ENCODE measurements at regions not wholly inside any gene's neighbourhood (a gene's known extent, or its start where the extent isn't known, plus 50 kb on each side); places are given as distances from the start of the nearest gene placed in this dataset.

DNA sequence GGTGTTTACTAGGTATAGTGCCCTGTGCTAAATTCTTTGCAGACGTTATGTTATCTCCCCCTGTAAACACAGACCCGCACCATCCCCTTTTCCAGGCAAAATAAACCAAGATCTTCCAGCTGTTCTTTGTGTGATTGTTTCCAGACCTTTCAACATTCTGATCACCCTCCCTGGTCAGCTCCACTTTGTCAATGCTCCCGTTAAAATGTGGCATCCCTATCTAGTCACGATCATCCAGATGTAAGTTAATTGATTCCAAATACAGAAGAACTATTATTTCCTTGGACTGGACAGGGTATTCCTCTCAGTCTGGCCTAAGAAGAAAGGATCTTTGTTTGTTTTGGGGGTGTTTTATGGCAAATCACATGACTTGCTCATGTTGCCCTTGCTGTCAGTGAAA lies 127.6 kb upstream of the ARID2 start:
- Histone ChIP-seq H3K9me2 (replicated peaks; ENCODE audit: insufficient read depth, low read length) (no peaks in the 10 kb centered on the region), H2AFZ (ENCODE audit: low read length) (no peak overlapping the region), H3K79me2 (ENCODE audit: low read length) (no peaks in the 10 kb centered on the region), H3K27me3 (replicated peaks; ENCODE audit: insufficient read depth, low read length) (no peaks in the 10 kb centered on the region), H4K20me1 (ENCODE audit: insufficient read depth, low read length) (no peaks in the 10 kb centered on the region), H3K36me3 (replicated peaks; ENCODE audit: insufficient read depth, low read length) (no peaks in the 10 kb centered on the region), H3K4me3 (ENCODE audit: low read length) (no peak overlapping the region), H3K9ac (ENCODE audit: low read length) (no peak overlapping the region), H3K4me1 (ENCODE audit: low read length) (no peaks in the 10 kb centered on the region), H3F3A (ENCODE audit: insufficient read depth, low read length) (no peaks in the 10 kb centered on the region), H3K9me3 (replicated peaks; ENCODE audit: insufficient read depth, low read length) (no peaks in the 10 kb centered on the region), H3K27ac (ENCODE audit: low read length) (no peak overlapping the region), H3K4me2 (ENCODE audit: low read depth, low read length) (no peak overlapping the region)
- DNase-seq, result no peak
- TF ChIP-seq CTCF (IDR thresholded peaks at IDR 0.05; ENCODE audit: low read length), result no peak
- no peak for TF ChIP-seq EZH2phosphoT487 (IDR thresholded peaks at IDR 0.05; ENCODE audit: low read length)
- no peak for TF ChIP-seq EZH2 (optimal IDR thresholded peaks at IDR 0.05; ENCODE audit: low read depth, low read length)

- Histone ChIP-seq H3K79me2 (ENCODE audit: low read length) (no peaks in the 10 kb centered on the region), H3F3A (ENCODE audit: insufficient read depth, low read length) (no peaks in the 10 kb centered on the region), H3K27ac (ENCODE audit: low read length) (no peak overlapping the region), H3K4me1 (ENCODE audit: low read length) (no peaks in the 10 kb centered on the region), H3K4me3 (ENCODE audit: low read length) (no peak overlapping the region), H3K9me3 (replicated peaks; ENCODE audit: insufficient read depth, low read length) (no peaks in the 10 kb centered on the region), H3K27me3 (replicated peaks; ENCODE audit: insufficient read depth, low read length) (no peaks in the 10 kb centered on the region), H3K36me3 (replicated peaks; ENCODE audit: insufficient read depth, low read length) (no peaks in the 10 kb centered on the region), H4K20me1 (ENCODE audit: insufficient read depth, low read length) (no peaks in the 10 kb centered on the region), H2AFZ (ENCODE audit: low read length) (no peak overlapping the region), H3K9me2 (replicated peaks; ENCODE audit: insufficient read depth, low read length) (no peaks in the 10 kb centered on the region), H3K9ac (ENCODE audit: low read length) (no peak overlapping the region), H3K4me2 (ENCODE audit: low read depth, low read length) (no peak overlapping the region)
- no peak for TF ChIP-seq CTCF (IDR thresholded peaks at IDR 0.05; ENCODE audit: low read length)
- TF ChIP-seq EZH2phosphoT487 (IDR thresholded peaks at IDR 0.05; ENCODE audit: low read length), result no peak
- TF ChIP-seq EZH2 (optimal IDR thresholded peaks at IDR 0.05; ENCODE audit: low read depth, low read length), result no peak
- no peak for DNase-seq
These were observed 123.9 kb upstream of the ARID2 start for GRCh38 chr12:45605624-45606023.

DNA sequence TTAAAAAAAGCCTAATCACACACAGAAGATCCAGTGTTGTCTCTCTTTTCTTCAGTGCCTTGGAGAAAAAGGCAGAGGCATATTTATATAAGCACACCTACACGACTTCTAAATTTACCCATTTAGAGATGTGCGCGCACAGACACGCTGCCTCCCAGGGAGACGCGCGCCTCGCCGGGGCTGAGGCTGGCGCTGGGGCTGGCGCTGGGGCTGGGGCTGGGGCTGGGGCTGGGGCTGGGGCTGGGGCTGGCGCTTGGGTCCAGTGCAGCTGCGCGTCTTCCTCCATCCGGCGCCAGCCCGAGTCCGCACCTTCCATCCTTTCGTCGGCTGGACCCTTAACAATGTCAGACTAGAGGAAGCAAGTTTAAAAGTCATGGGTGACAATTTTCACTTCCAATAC lies 118.4 kb upstream of the ARID2 start:
- H3F3A ChIP-seq (ENCODE audit: insufficient read depth, low read length), result no peaks in the 10 kb centered on the region
- no peaks in the 10 kb centered on the region for H3K4me1 ChIP-seq (ENCODE audit: low read length)
- TF ChIP-seq EZH2 (optimal IDR thresholded peaks at IDR 0.05; ENCODE audit: low read depth, low read length) (no peak), CTCF (IDR thresholded peaks at IDR 0.05; ENCODE audit: low read length) (no peak), EZH2phosphoT487 (IDR thresholded peaks at IDR 0.05; ENCODE audit: low read length) (no peak)
- no peaks in the 10 kb centered on the region for H3K9me2 ChIP-seq (replicated peaks; ENCODE audit: insufficient read depth, low read length)
- H3K9ac ChIP-seq (ENCODE audit: low read length), result no peak overlapping the region
- no peaks in the 10 kb centered on the region for H3K27me3 ChIP-seq (replicated peaks; ENCODE audit: insufficient read depth, low read length)
- DNase-seq, result no peak
- H3K27ac ChIP-seq (ENCODE audit: low read length), result no peak overlapping the region
- H3K9me3 ChIP-seq (replicated peaks; ENCODE audit: insufficient read depth, low read length), result no peaks in the 10 kb centered on the region
- H2AFZ ChIP-seq (ENCODE audit: low read length), result no peak overlapping the region
- no peak overlapping the region for H3K4me2 ChIP-seq (ENCODE audit: low read depth, low read length)
- H3K36me3 ChIP-seq (replicated peaks; ENCODE audit: insufficient read depth, low read length), result no peaks in the 10 kb centered on the region
- no peak overlapping the region for H3K4me3 ChIP-seq (ENCODE audit: low read length)
- no peaks in the 10 kb centered on the region for H3K79me2 ChIP-seq (ENCODE audit: low read length)
- H4K20me1 ChIP-seq (ENCODE audit: insufficient read depth, low read length), result no peaks in the 10 kb centered on the region

Measured in MM.1S (cell line).